ENCODE measurements at regions not wholly inside any gene's neighbourhood (a gene's known extent, or its start where the extent isn't known, plus 50 kb on each side); places are given as distances from the start of the nearest gene placed in this dataset.

DNA sequence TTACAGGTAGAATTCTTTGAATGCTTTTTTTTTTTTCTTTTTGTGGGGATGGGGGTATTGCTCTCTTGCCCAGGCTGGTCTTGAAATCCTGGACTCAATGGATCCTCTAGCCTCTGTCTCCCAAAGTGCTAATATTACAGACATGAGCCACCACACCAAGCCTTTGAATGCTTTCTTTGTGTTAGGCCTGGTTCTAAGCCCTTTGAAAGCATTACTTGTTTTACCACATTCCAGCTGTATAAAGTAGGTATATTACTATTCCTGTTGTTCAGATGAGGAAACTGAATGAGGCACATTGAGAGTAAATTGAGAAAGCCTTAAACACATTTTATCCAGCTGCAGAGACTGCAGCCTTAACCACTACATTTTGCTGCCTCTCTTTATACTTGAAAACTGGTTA lies 841.8 kb upstream of the ADGRL4 start:
- TF ChIP-seq, protein P1, sequence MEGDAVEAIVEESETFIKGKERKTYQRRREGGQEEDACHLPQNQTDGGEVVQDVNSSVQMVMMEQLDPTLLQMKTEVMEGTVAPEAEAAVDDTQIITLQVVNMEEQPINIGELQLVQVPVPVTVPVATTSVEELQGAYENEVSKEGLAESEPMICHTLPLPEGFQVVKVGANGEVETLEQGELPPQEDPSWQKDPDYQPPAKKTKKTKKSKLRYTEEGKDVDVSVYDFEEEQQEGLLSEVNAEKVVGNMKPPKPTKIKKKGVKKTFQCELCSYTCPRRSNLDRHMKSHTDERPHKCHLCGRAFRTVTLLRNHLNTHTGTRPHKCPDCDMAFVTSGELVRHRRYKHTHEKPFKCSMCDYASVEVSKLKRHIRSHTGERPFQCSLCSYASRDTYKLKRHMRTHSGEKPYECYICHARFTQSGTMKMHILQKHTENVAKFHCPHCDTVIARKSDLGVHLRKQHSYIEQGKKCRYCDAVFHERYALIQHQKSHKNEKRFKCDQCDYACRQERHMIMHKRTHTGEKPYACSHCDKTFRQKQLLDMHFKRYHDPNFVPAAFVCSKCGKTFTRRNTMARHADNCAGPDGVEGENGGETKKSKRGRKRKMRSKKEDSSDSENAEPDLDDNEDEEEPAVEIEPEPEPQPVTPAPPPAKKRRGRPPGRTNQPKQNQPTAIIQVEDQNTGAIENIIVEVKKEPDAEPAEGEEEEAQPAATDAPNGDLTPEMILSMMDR (IDR thresholded peaks at IDR 0.05; ENCODE audit: insufficient read depth, low read length): no peak
- TF ChIP-seq GABPA (IDR thresholded peaks at IDR 0.05; ENCODE audit: low read depth): no peak
- no peak for TF ChIP-seq POLR2AphosphoS5 (IDR thresholded peaks at IDR 0.05; ENCODE audit: low read depth)
